HFF-Myc (cell line): ENCODE measurements at regions not wholly inside any gene's neighbourhood (a gene's known extent, or its start where the extent isn't known, plus 50 kb on each side); places are given as distances from the start of the nearest gene placed in this dataset.
"Not testable (repeated sequence)": the region's sequence is repeated elsewhere in the genome, so short reads cannot be mapped to it uniquely, and the experiment has no call there.

Experiments
- DNase-seq: peaks from one replicate; pipeline ENCODE4 v3.0.0-alpha.2; 2011; ENCODE audit warnings: low read depth; ENCODE audit errors: extremely low read depth
- H3K4me3 ChIP-seq: replicated peaks from 2 replicates; pipeline ENCODE4 v1.5.1; 2011; ENCODE audit warnings: low read depth, mild to moderate bottlenecking, control low read depth, low read length
- CTCF ChIP-seq: IDR thresholded peaks from 2 replicates; pipeline ENCODE4 v1.5.1; 2012; ENCODE audit warnings: mild to moderate bottlenecking, low read depth, low read length, control low read depth; ENCODE audit errors: missing control alignments

- TF ChIP-seq CTCF = no peak
- no peak overlapping the region for H3K4me3 ChIP-seq
- no peak for DNase-seq
Observed at GRCh38 chrX:122115604-122116003, 1068.2 kb downstream of the GLUD2 start.

GRCh38 chrX:122119361-122119760 is 1064.7 kb upstream of the GRIA3 start:
- no peak for TF ChIP-seq CTCF
- H3K4me3 ChIP-seq = no peak overlapping the region
- no peak for DNase-seq

GRCh38 chrX:122122274-122122673 is 1061.8 kb upstream of the GRIA3 start:
- no peak overlapping the region for H3K4me3 ChIP-seq
- no peak for TF ChIP-seq CTCF
- no peak for DNase-seq

GRCh38 chrX:122133478-122133877 is 1050.6 kb upstream of the GRIA3 start:
- no peak overlapping the region for H3K4me3 ChIP-seq
- no peak for DNase-seq
- no peak for TF ChIP-seq CTCF

GRCh38 chrX:122134291-122134690 is 1049.8 kb upstream of the GRIA3 start:
- H3K4me3 ChIP-seq = no peak overlapping the region
- no peak for TF ChIP-seq CTCF
- DNase-seq = no peak

- no peak for TF ChIP-seq CTCF
- H3K4me3 ChIP-seq = no peak overlapping the region
- DNase-seq = no peak
Observed at GRCh38 chrX:122135070-122135469, 1049.0 kb upstream of the GRIA3 start.

- H3K4me3 ChIP-seq, DNase-seq: not testable (repeated sequence)
Observed at GRCh38 chrX:122140219-122140618, 1043.9 kb upstream of the GRIA3 start.

GRCh38 chrX:122154019-122154418 is 1030.1 kb upstream of the GRIA3 start:
- H3K4me3 ChIP-seq = no peak overlapping the region
- no peak for TF ChIP-seq CTCF
- DNase-seq = no peak
